Keratinocyte (primary cell): ENCODE measurements at regions not wholly inside any gene's neighbourhood (a gene's known extent, or its start where the extent isn't known, plus 50 kb on each side); places are given as distances from the start of the nearest gene placed in this dataset.

Source experiments
- DNase-seq: peaks from one replicate; pipeline ENCODE4 v3.0.0-alpha.2; 2011; ENCODE audit warnings: low read depth, missing footprints, low spot score
- FAIRE-seq: peaks from 2 replicates; lab custom pipeline; 2011; peaks lifted over from hg19 to GRCh38; lab: Jason Lieb, UNC
- H2AFZ ChIP-seq: 2 replicates; pipeline ENCODE4 v1.6.0; 2012; ENCODE audit warnings: low read length, control low read depth, inconsistent platforms; ENCODE audit not compliant: control insufficient read depth
- H3K27ac ChIP-seq: 2 replicates; pipeline ENCODE4 v1.5.1; 2011; ENCODE audit warnings: low read length; ENCODE audit not compliant: control insufficient read depth, insufficient read depth
- H3K27me3 ChIP-seq: 3 replicates; pipeline ENCODE4 v1.6.0; 2011; ENCODE audit warnings: low read length; ENCODE audit not compliant: control insufficient read depth, insufficient read depth; ENCODE audit errors: extremely low read depth
- H3K36me3 ChIP-seq, 2 experiments: 2 replicates in 1 of 2; 3 replicates in 1 of 2; pipeline ENCODE4 v1.5.1; 2011; ENCODE audit warnings: low read length in 2 of 2, mild to moderate bottlenecking in 1 of 2; ENCODE audit not compliant: control insufficient read depth in 2 of 2, insufficient read depth in 2 of 2; ENCODE audit errors: extremely low read depth in 1 of 2
- H3K4me1 ChIP-seq: 3 replicates; pipeline ENCODE4 v1.5.1; 2011; ENCODE audit warnings: low read length; ENCODE audit not compliant: control insufficient read depth, insufficient read depth; ENCODE audit errors: extremely low read depth
- H3K4me2 ChIP-seq: 3 replicates; pipeline ENCODE4 v1.6.0; 2011; ENCODE audit warnings: low read depth, low read length; ENCODE audit not compliant: control insufficient read depth, insufficient read depth; ENCODE audit errors: extremely low read depth
- H3K4me3 ChIP-seq, 3 experiments: fragments of 200-600 bp in 1 of 3; sonication (generic) in 1 of 3; 2 replicates in 2 of 3; 3 replicates in 1 of 3; pipeline ENCODE4 v1.5.1; 2011 to 2016; ENCODE audit warnings: low read length in 3 of 3, mild to moderate bottlenecking in 3 of 3, control low read depth in 2 of 3, inconsistent platforms in 1 of 3, low read depth in 1 of 3, mixed read lengths in 1 of 3, mixed run types in 1 of 3, moderate library complexity in 1 of 3; ENCODE audit not compliant: control insufficient read depth in 2 of 3, insufficient read depth in 2 of 3; ENCODE audit errors: extremely low read depth in 1 of 3
- H3K79me2 ChIP-seq: 2 replicates; pipeline ENCODE4 v1.6.0; 2012; ENCODE audit warnings: low read length; ENCODE audit not compliant: control insufficient read depth, insufficient read depth
- H3K9ac ChIP-seq: 3 replicates; pipeline ENCODE4 v1.6.0; 2011; ENCODE audit warnings: low read length; ENCODE audit not compliant: control insufficient read depth, insufficient read depth; ENCODE audit errors: extremely low read depth
- H3K9me1 ChIP-seq: 3 replicates; pipeline ENCODE4 v1.6.0; 2011; ENCODE audit warnings: low read length; ENCODE audit not compliant: control insufficient read depth, insufficient read depth; ENCODE audit errors: extremely low read depth
- H3K9me3 ChIP-seq: 2 replicates; pipeline ENCODE4 v1.5.1; 2012; ENCODE audit warnings: low read depth, low read length; ENCODE audit not compliant: control insufficient read depth
- H4K20me1 ChIP-seq: 3 replicates; pipeline ENCODE4 v1.6.0; 2011; ENCODE audit warnings: low read length; ENCODE audit not compliant: control insufficient read depth, insufficient read depth; ENCODE audit errors: extremely low read depth
- EZH2 ChIP-seq: IDR thresholded peaks from one replicate; pipeline ENCODE4 v1.6.1; 2012; ENCODE audit warnings: inconsistent platforms, mild to moderate bottlenecking, low read length, moderate library complexity
- dilution Hi-C: fragments of 300-500 bp; cut with MboI; formaldehyde crosslinking; loops from one replicate; pipeline ENCODE4 v1.7.0; 2020; ENCODE audit warnings: low sequenced_read_pairs; ENCODE audit not compliant: extremely low pct_ligation_motif_present
- TF ChIP-seq, protein P1 (sequence below), 3 experiments: IDR thresholded peaks in 1 of 3; conservative IDR thresholded peaks in 1 of 3; optimal IDR thresholded peaks in 1 of 3; 2 replicates in 2 of 3; 3 replicates in 1 of 3; pipeline versions ENCODE3 to v1.5.1; 2011; ENCODE audit warnings: low read length in 3 of 3, mild to moderate bottlenecking in 3 of 3, moderate library complexity in 2 of 3, control low read depth in 1 of 3, inconsistent platforms in 1 of 3; ENCODE audit not compliant: insufficient read depth in 2 of 3; ENCODE audit errors: extremely low read depth in 1 of 3

- no peaks in the 10 kb centered on the region for H3K9me3 ChIP-seq
- H3K79me2 ChIP-seq: no peaks in the 10 kb centered on the region
- no peak overlapping the region for H3K4me2 ChIP-seq
- no peak overlapping the region for H2AFZ ChIP-seq
- H3K4me1 ChIP-seq: peaks cover 2% of the 10 kb centered on the region
- H3K36me3 ChIP-seq: no peaks in the 10 kb centered on the region
- dilution Hi-C loops: no loop called here
- H3K9ac ChIP-seq: no peak overlapping the region
- H4K20me1 ChIP-seq: no peaks in the 10 kb centered on the region
- H3K27ac ChIP-seq: no peak overlapping the region
- no peaks in the 10 kb centered on the region for H3K9me1 ChIP-seq
- FAIRE-seq (no peak), DNase-seq (no peak)
- TF ChIP-seq EZH2: no peak
- TF ChIP-seq, protein P1, sequence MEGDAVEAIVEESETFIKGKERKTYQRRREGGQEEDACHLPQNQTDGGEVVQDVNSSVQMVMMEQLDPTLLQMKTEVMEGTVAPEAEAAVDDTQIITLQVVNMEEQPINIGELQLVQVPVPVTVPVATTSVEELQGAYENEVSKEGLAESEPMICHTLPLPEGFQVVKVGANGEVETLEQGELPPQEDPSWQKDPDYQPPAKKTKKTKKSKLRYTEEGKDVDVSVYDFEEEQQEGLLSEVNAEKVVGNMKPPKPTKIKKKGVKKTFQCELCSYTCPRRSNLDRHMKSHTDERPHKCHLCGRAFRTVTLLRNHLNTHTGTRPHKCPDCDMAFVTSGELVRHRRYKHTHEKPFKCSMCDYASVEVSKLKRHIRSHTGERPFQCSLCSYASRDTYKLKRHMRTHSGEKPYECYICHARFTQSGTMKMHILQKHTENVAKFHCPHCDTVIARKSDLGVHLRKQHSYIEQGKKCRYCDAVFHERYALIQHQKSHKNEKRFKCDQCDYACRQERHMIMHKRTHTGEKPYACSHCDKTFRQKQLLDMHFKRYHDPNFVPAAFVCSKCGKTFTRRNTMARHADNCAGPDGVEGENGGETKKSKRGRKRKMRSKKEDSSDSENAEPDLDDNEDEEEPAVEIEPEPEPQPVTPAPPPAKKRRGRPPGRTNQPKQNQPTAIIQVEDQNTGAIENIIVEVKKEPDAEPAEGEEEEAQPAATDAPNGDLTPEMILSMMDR (optimal IDR thresholded peaks at IDR 0.05 in 1 of 3, IDR thresholded peaks at IDR 0.05 in 1 of 3, conservative IDR thresholded peaks at IDR 0.05 in 1 of 3; ENCODE audit: extremely low read depth in 1 of 3, insufficient read depth in 2 of 3, low read length in 3 of 3): no peak
- H3K27me3 ChIP-seq: no peaks in the 10 kb centered on the region
- no peak overlapping the region for H3K4me3 ChIP-seq
Measured at GRCh38 chr1:8244304-8244703, 73.6 kb upstream of the SLC45A1 start.

DNA sequence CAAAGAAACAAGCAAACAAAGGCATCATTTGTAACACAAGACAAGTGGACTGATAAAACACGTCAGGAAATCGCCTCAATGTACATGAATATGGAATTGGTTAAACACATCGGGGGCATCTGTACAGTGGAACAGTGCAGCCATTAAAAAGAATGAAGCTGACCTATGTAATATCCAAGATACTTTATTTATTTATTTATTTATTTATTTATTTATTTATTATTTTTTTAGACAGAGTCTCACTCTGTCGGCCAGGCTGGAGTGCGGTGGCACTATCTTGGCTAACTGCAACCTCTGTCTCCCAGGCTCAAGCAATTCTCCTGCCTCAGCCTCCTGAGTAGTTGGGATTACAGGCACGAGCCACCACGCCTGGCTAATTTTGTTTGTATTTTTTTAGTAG is 75.4 kb upstream of the SLC45A1 start:
- Histone ChIP-seq H3K9me3 (no peaks in the 10 kb centered on the region), H3K36me3 (no peaks in the 10 kb centered on the region), H4K20me1 (no peaks in the 10 kb centered on the region), H3K4me1 (peaks cover 15% of the 10 kb centered on the region), H3K27me3 (no peaks in the 10 kb centered on the region), H3K9ac (no peak overlapping the region), H3K9me1 (no peaks in the 10 kb centered on the region), H2AFZ (no peak overlapping the region), H3K27ac (no peak overlapping the region), H3K4me3 (no peak overlapping the region), H3K4me2 (no peak overlapping the region), H3K79me2 (no peaks in the 10 kb centered on the region)
- FAIRE-seq (no peak), DNase-seq (no peak)
- TF ChIP-seq, protein P1 (optimal IDR thresholded peaks at IDR 0.05 in 1 of 3, IDR thresholded peaks at IDR 0.05 in 1 of 3, conservative IDR thresholded peaks at IDR 0.05 in 1 of 3; ENCODE audit: extremely low read depth in 1 of 3, insufficient read depth in 2 of 3, low read length in 3 of 3): no peak
- no peak for TF ChIP-seq EZH2
- dilution Hi-C loops: no loop called here
